ENCODE measurements at regions not wholly inside any gene's neighbourhood (a gene's known extent, or its start where the extent isn't known, plus 50 kb on each side); places are given as distances from the start of the nearest gene placed in this dataset.

DNA sequence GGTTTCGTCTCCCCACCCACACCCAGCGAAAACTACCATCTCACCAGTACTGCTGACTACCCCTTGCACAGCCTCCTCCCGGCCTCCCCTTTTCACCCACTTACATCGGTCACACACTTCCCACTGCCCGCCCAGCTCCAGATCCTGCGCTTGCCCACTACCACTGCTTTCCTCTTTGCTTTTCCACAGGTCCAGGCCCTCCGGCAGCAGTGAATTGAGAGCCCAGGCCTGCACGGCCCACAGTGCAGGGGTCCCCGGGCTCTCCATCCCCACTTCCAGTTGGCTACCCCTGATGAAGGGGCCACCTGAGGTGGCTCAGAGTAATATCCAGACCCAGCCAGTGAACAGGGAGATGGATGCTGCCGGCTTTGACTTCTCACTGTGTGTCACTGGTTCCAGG, 120.2 kb upstream of the FSTL4 start:
- no peak for DNase-seq

GRCh38 chr5:133731951-133732350, 119.6 kb upstream of the FSTL4 start:
- DNase-seq, result no peak

GRCh38 chr5:133730866-133731265, 118.5 kb upstream of the FSTL4 start:
- DNase-seq, result no peak

GRCh38 chr5:133730346-133730745, 118.0 kb upstream of the FSTL4 start:
- DNase-seq, result no peak

- DNase-seq, result no peak
Measured at GRCh38 chr5:133729800-133730199, 117.5 kb upstream of the FSTL4 start.

DNA sequence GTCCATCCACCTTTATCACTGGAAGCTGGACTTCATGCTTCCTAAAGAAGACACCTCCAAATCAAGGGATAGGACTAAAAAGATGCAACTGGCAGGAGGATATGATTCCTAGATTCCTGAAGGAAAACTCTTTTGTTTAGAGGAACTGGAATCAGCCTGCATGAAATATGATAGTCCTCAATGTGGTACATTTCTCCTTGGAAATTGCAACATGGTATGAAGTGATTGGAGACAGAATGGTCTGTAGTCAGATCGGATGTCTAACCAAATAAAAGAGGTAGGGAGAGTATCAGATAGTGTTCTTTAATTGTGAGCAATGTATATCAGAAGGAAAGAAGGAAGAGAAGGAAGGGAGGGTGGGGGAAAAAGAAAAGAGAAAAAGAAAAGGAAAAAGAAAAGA, 116.1 kb upstream of the FSTL4 start:
- DNase-seq, result no peak

DNA sequence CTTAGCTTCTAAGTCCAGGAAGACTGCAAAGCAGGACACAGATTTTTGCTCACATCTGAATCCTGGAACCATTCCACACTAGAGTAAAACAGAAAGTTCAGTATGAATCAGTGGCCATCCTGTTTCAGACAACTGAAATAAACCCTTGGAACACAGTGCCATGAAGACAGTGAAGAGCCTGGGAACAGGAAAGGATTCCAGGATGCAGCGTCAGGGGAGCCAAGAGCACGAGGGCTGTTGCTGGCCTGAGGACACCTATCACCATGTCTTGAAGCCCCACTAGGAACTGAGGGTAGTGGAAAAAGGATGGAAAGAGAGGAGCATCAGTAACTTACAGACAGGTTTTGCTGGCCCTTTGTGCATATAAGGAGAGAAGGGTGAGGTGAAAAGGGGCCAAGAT, 115.3 kb upstream of the FSTL4 start:
- DNase-seq, result no peak

DNA sequence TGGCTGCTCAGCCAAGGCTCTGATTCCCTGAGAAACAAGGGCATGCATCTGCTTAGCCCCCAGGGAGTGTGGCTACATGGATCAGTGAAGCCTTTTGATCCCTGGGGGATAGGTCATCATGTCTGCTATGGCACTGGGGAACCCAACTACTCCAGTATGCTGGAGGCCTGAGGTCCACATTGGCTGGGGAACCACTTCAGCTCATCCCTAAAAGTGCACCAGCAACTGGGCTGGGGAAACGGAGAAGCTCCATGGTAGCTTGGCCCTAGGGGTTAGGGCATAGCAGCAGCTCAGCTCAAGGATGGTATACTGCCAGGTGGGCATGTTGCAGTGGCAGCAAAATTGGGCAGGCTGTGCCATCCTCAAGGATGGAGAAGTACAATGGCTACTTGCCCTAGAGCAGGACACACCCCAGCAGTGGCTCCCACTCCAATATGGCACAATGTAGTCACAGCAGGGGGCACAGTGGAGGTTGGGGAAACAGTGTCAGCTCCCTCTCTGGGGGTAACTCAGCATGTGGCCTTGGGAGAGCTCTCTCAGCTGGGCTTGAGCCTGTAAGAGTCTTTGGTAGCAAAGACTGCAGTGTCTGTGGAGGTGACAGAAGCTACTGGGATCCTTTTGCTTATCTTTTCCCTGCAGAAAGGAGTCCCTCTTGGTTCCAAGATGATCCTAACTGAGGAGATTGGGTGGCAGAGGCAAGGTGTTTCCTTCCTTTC, 111.5 kb upstream of the FSTL4 start:
- DNase-seq, result no peak

DNA sequence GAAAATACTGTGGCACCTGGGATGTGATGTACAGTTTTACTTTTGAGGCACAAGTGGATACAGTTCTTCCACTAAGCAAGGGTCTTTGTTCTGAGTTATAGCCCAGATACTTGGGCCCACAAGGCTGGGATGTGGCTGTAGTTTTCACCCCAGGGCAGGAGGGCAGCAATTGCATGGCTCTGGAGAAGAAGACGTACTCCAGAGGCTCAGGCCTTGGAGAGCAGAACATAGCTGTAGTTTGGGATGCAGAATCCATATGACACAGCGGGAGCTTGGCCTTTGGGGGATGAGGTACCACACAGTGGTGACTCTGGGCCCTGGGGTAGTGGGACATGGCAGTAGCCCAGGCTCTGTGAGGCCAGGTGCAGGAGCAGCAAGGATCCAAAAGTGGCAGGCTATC, 110.8 kb upstream of the FSTL4 start:
- DNase-seq, result no peak

GRCh38 chr5:133721365-133721764, 109.0 kb upstream of the FSTL4 start:
- no peak for DNase-seq

DNA sequence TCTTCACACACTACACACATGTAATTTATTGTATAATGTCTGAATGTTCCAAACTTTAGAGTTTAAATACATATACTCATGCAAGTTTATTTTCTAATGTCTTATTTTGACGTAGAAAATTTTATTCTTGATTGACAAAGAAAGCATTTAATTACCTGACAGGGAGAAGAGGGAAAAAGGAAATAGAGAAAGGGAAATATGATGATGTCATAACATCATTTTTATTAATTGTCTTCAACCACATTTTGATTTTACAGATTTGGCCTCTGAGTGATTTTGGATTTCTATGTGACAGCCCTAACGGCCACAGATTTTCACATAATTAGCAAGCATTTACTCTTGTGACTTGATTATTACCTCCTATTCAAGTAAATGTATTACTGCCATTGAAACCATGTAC, 106.1 kb upstream of the FSTL4 start:
- no peak for DNase-seq

DNA sequence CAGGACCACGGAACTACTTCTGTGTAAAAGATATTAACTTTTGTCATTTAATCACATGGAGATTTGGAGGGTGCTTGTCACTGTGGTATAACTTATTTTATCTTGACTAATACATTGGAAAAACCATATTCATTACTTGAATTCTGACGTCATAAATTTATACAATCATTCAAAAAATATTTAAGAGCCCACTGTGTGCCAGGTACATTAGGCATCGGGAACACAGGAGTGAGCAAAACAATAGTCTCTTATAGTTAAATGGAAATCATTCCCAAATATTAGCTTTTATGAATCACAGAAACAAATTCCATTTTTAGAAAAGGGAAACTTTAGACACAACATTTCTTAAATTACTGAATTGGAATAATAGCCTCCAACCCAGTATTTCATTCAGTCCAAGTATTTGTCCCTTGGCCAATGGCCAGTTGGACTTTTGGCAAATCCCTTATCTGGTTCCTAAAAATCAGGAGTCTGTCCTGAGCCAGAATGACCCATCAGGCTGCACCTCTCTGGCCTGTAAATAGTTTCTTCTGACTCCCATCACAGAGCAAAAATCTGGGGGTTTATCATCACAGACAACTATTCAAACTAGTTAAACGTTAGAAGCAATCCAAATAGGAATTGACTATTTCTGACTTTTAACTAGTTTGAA, 104.3 kb upstream of the FSTL4 start:
- DNase-seq, result no peak

GRCh38 chr5:133715616-133716015, 103.3 kb upstream of the FSTL4 start:
- DNase-seq, result no peak

GRCh38 chr5:133715216-133715615, 102.9 kb upstream of the FSTL4 start:
- no peak for DNase-seq

- DNase-seq, result no peak
Measured at GRCh38 chr5:133714161-133714915, 102.0 kb upstream of the FSTL4 start.

DNA sequence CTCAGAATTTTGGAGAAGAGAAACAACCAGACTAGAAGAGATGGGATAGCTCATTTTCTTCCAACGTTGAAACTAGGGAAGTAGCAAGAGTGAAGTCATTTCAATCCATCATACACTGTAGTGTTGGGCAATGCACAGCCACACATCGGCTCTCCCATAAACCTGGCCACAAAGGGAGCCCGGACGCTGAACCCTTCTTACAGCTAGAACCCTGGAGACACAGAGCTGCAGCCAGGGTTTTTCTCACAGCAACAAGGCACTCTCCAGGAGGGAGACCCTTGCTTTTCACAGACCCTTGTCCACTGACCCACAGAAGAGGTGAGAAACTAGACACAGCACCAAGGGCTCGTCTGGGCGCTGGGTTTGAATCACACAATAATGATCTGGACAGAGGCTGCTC, 101.4 kb upstream of the FSTL4 start:
- no peak for DNase-seq

- no peak for DNase-seq
Measured at GRCh38 chr5:133713209-133713608, 100.9 kb upstream of the FSTL4 start.

- DNase-seq, result no peak
Measured at GRCh38 chr5:133712562-133712961, 100.2 kb upstream of the FSTL4 start.

GRCh38 chr5:133709209-133709725, 96.9 kb upstream of the FSTL4 start:
- no peak for DNase-seq

DNA sequence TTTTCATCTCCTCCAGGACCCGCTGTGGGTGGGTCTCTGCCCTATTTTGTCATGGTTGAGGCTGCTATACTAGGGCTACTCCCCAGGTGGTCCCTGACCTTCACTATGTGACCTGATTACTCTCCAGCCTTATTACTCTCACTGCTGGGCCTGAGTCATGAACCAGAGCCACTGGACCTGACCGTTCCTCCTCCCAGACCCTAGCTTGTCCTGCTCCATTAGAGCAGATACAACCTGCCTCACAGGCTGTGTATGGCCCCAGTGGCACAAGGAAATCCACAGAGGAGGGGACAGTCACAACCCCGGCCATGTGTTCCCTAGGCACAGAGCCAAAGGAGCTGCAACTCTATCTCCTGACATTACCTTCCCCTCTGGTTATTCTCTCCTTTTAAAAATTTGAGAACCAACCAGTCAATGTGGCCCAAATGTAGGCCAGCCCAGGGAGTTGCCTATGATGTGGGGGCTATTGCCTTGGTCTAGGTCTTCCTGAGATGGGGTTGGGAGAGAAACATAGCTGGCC, 96.0 kb upstream of the FSTL4 start:
- DNase-seq, result no peak

GRCh38 chr5:133707629-133708028, 95.3 kb upstream of the FSTL4 start:
- no peak for DNase-seq

- no peak for DNase-seq
Measured at GRCh38 chr5:133706506-133707430, 94.4 kb upstream of the FSTL4 start.

DNA sequence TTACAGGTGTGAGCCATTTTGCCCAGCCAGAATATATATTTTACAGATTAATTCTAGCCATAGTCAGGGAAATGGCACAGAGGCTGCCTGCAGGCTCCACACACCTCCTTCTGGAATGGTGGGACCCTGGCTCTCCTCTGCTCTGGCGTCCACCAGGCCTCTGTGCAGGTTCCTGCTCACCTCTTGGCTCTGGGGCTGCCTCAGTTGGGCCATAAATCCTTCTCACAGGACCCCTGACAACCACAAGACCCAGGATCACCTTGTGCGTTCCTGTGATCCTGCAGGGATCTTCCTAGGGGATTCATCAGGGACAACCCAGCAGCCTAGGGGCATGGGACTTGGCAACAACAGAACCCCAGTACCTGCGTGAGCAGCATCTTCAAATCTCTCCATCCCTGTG, 93.0 kb upstream of the FSTL4 start:
- DNase-seq, result no peak
